ENCODE measurements at regions not wholly inside any gene's neighbourhood (a gene's known extent, or its start where the extent isn't known, plus 50 kb on each side); places are given as distances from the start of the nearest gene placed in this dataset. TPM values are rescaled to one million over a fixed set of nuclear protein-coding genes. Genes with fewer than 3 reads are reported as not detected.
"Not testable (repeated sequence)": the region's sequence is repeated elsewhere in the genome, so short reads cannot be mapped to it uniquely, and the experiment has no call there.

DNA sequence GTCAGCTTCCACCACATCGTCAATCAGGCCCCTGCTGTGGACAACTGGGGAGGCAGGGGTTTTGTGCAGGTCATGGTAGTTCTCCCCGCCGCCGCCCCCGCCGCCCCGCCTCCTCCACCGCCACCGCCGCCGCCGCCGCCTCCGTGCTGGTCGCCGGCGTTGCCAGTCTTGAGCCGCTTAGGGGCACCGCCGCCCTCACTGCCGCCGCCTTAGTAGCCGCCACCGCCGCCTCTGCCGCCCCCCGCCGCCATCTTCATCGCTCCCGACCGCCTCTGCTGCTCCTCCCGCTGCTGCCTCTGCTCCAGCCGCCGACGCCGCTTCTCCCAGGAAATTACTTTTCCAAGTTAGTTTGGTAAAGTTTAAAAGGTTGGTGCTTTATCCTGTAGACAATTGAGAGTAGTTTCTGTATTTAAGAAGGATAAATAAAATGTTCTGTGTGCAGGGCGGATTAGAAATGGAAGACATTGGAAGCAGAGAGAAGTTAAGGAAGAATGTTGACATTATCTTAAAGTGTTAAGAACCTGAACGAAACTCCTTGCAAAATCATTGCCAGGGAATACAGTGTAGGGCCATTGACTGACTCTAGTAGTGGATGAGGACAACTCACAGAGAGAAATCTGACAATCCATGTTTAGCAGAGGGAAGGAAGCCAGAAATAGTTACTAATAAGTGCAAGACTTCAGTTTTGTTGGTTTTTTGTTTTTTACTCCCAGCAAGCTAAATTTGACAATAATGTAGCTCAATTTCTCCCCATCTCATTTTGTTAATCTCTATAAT, 53.0 kb upstream of the GOLGA8A start:
- DNase-seq: no peak
- H3K36me3 Mint-ChIP-seq: peaks cover 0 to 2% of the 10 kb centered on the region in 2 donors
- no peak overlapping the region for H3K4me2 ChIP-seq (replicated peaks; ENCODE audit: extremely low read depth, low read length, poor library complexity, severe bottlenecking)
- TF ChIP-seq, protein P1, sequence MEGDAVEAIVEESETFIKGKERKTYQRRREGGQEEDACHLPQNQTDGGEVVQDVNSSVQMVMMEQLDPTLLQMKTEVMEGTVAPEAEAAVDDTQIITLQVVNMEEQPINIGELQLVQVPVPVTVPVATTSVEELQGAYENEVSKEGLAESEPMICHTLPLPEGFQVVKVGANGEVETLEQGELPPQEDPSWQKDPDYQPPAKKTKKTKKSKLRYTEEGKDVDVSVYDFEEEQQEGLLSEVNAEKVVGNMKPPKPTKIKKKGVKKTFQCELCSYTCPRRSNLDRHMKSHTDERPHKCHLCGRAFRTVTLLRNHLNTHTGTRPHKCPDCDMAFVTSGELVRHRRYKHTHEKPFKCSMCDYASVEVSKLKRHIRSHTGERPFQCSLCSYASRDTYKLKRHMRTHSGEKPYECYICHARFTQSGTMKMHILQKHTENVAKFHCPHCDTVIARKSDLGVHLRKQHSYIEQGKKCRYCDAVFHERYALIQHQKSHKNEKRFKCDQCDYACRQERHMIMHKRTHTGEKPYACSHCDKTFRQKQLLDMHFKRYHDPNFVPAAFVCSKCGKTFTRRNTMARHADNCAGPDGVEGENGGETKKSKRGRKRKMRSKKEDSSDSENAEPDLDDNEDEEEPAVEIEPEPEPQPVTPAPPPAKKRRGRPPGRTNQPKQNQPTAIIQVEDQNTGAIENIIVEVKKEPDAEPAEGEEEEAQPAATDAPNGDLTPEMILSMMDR (IDR thresholded peaks at IDR 0.05): no peak
- H3K27ac Mint-ChIP-seq: no peak overlapping the region
- peaks cover 1% of the 10 kb centered on the region for H3K4me1 Mint-ChIP-seq
- 17% methylated on average over 37 of the region's 38 CpGs for WGBS (ENCODE audit: insufficient coverage)
- peaks cover 0 to 33% of the 10 kb centered on the region in 2 donors for H3K9me3 ChIP-seq (replicated peaks in 1 of 2; ENCODE audit: control insufficient read depth in 1 of 2, insufficient read depth in 1 of 2, low read length in 2 of 2)
- H3K4me3 ChIP-seq (replicated peaks in 1 of 3; ENCODE audit: low read depth in 2 of 3, low read length in 3 of 3): no peak overlapping the region
- H3K4me3 Mint-ChIP-seq: peak overlapping the region in 1 of 2 donors; percentile 62
- H3K4me1 ChIP-seq (ENCODE audit: control insufficient read depth in 1 of 2, insufficient read depth in 2 of 2, low read length in 2 of 2): no peaks in the 10 kb centered on the region
- H3K79me2 ChIP-seq (ENCODE audit: insufficient read depth, low read length): no peaks in the 10 kb centered on the region
- H3K27me3 ChIP-seq (ENCODE audit: control insufficient read depth in 2 of 2, insufficient read depth in 2 of 2, low read length in 2 of 2): peaks cover 43 to 45% of the 10 kb centered on the region in 2 donors
- H3K27me3 Mint-ChIP-seq (ENCODE audit: low read depth in 3 of 3): peaks cover 31 to 70% (median 59%) of the 10 kb centered on the region in 3 donors
- no peak overlapping the region for H3K27ac ChIP-seq (ENCODE audit: low read depth in 1 of 2, low read length in 2 of 2)
- intact Hi-C loops (cut with micrococcal nuclease): no loop called here
- H4K20me1 ChIP-seq (ENCODE audit: insufficient read depth, low read length): no peaks in the 10 kb centered on the region
- H3K9me3 Mint-ChIP-seq: peaks cover 0 to 28% (median 16%) of the 10 kb centered on the region in 7 donors
- no peaks in the 10 kb centered on the region for H3K36me3 ChIP-seq (replicated peaks in 1 of 2; ENCODE audit: control insufficient read depth in 1 of 2, insufficient read depth in 2 of 2, low read length in 2 of 2)
- H3K9ac ChIP-seq (ENCODE audit: insufficient read depth, low read length, poor library complexity, severe bottlenecking): no peak overlapping the region
- no peak overlapping the region for H2AFZ ChIP-seq (ENCODE audit: insufficient read depth, low read depth, low read length, poor library complexity, severe bottlenecking)

- DNase-seq; H2AFZ ChIP-seq (ENCODE audit: insufficient read depth, low read depth, low read length, poor library complexity, severe bottlenecking); H3K4me3 ChIP-seq (replicated peaks in 1 of 3; ENCODE audit: low read depth in 2 of 3, low read length in 3 of 3); H3K36me3 ChIP-seq (replicated peaks in 1 of 2; ENCODE audit: control insufficient read depth in 1 of 2, insufficient read depth in 2 of 2, low read length in 2 of 2); intact Hi-C loops (cut with micrococcal nuclease); H3K27ac Mint-ChIP-seq; H3K36me3 Mint-ChIP-seq; H3K4me3 Mint-ChIP-seq; H4K20me1 ChIP-seq (ENCODE audit: insufficient read depth, low read length); H3K27ac ChIP-seq (ENCODE audit: low read depth in 1 of 2, low read length in 2 of 2); H3K79me2 ChIP-seq (ENCODE audit: insufficient read depth, low read length); H3K4me1 Mint-ChIP-seq; H3K4me2 ChIP-seq (replicated peaks; ENCODE audit: extremely low read depth, low read length, poor library complexity, severe bottlenecking); H3K9ac ChIP-seq (ENCODE audit: insufficient read depth, low read length, poor library complexity, severe bottlenecking); H3K4me1 ChIP-seq (ENCODE audit: control insufficient read depth in 1 of 2, insufficient read depth in 2 of 2, low read length in 2 of 2): not testable (repeated sequence)
- 97% methylated on average over 9 of the region's 37 CpGs for WGBS (ENCODE audit: insufficient coverage)
- Histone ChIP-seq H3K9me3 (replicated peaks in 1 of 2; ENCODE audit: control insufficient read depth in 1 of 2, insufficient read depth in 1 of 2, low read length in 2 of 2) (peaks cover 0 to 24% of the 10 kb centered on the region in 2 donors), H3K27me3 (ENCODE audit: control insufficient read depth in 2 of 2, insufficient read depth in 2 of 2, low read length in 2 of 2) (peaks cover 39% of the 10 kb centered on the region in 2 donors)
- Mint-ChIP-seq H3K27me3 (ENCODE audit: low read depth in 3 of 3) (peaks cover 24 to 62% (median 48%) of the 10 kb centered on the region in 3 donors), H3K9me3 (peaks cover 0 to 28% (median 15%) of the 10 kb centered on the region in 7 donors)
Measured at GRCh38 chr15:34488973-34489959, 51.7 kb upstream of the GOLGA8A start.

Small RNA genes lying in the stretch of these regions (small RNA-seq; reads per million reads assigned to genes)
- not detected for gene MIR1233-2 (ENCODE audit: insufficient read length, low read depth)
